SKM-1 (cell line): ENCODE measurements at regions not wholly inside any gene's neighbourhood (a gene's known extent, or its start where the extent isn't known, plus 50 kb on each side); places are given as distances from the start of the nearest gene placed in this dataset.

Experiments used
- DNase-seq: peaks from one replicate; lab custom pipeline; 2025; ENCODE audit not compliant: unreplicated experiment; lab: John Stamatoyannopoulos, UW

DNA sequence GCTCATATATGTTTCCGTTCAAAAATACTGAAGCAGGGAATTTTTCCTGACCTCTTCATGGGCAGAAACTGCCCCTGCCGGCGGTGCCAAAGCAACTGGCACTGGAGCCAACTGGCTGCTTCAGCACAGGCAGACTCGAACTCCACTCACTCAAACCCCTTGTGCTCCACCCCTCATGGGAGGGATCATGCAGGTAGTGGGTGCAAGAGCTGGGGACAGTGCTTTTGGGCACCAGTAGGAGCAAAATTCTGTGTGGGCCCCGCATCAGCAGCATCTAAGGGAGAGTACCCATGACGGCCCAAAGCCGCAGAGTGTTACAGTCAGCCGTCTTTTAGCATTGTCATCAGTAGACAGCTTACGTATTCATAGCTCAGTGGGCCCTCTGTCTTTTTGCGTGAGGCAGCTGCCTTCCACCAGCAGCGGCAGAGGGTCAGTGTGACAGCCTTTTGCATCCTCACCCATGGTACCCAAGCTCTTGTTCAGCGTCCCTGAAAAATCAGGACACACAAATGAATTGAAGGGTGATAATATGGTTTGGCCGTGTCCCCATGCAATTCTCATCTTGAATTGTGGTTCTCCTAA, 393.8 kb downstream of the SLITRK6 start:
- DNase-seq = no peak

DNA sequence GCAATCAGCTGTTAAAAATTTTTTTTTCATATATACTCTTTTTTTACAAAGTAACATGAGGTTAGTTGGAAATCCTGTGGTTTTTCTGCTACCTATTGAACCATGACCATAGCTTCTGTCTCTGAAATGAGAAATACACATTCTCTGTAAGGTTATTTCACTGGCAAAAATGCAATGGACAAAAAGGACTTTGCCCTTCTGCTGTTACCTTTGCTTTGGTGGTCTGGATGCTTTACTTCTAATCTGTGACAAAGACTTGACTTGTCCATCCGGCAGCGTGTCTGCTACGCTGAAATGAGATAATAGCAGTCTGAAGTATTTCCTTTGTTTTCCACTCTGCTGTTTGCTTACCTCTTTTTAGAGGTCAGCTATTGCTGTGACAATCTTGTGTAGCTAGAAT, 412.8 kb downstream of the SLITRK6 start:
- no peak for DNase-seq

DNA sequence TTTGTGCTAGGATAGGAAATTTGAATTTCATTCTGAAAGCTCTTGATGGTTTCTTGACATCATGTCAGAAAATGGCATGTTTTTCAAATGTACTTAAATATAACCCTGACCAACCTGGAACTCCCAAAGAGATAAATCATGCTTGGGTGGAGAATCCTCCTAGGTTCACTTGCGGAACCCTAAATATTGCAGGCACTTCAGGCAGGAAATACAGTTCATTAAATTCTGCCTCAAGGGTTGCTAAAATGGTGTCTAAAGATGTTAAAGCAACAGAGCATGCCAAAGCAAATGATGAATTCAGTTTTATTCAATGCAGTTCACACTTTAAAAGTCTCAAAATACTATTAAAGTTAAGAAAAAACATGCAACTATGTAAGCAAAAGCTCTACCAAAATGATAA, 415.9 kb downstream of the SLITRK6 start:
- no peak for DNase-seq

DNA sequence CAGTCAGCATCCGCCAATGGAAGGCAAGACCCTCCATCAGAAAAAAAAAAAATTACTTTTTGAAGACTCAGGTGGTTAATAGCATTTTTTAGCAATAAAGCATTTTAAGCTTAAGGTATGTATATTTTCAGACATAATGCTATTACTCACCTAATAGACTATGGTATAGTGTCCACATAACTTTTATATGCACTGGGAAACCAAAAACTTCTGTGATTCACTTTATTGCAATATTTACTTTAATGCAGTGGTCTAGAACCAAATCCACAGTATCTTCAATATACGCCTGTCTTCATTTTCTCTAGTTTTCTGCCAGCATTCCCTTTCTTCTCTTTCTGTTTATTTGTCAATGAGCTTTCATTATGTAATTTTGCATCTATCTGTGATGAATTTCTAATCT, 418.1 kb downstream of the SLITRK6 start:
- DNase-seq = no peak

- no peak for DNase-seq
These were observed 419.2 kb downstream of the SLITRK6 start for GRCh38 chr13:85379991-85380390.

DNA sequence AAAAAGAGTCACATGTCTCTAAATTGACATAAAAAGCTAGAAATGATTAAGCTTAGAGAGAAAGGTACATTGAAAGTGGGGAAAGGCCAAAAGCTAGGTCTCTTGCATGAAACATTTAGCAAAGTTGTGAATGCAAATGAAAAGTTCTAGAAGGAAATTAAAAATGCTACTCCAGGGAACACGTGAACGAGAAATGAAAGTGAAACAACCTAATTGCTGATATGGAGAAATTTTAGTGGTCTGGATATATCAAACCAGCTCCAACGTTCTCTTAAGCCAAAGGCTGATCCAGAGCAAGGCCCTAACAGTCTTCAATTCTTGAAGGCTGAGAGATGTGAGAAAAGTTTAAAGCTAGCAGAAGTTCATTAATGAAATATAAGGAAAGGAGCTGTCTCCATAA, 419.8 kb downstream of the SLITRK6 start:
- DNase-seq = no peak

DNA sequence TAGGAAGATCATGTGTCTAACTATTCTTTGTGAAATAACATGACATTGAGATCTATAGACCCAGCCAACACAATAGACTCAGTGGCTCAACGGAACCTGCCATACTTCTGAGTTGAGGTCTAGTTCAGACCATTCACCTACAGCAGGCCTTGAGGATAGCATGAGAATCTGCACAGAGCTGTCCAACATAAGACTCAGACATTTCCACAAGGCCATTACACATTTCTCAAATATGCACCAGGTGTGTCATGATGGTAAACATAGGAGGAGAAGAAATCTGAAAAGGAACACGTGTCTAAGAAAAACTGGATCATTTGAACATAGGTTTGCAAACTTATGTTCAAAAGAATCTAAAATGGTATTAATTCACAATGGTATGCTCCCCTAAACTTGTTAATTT, 421.4 kb downstream of the SLITRK6 start:
- no peak for DNase-seq

GRCh38 chr13:85373322-85373721, 425.9 kb downstream of the SLITRK6 start:
- no peak for DNase-seq

- DNase-seq = no peak
These were observed 428.0 kb downstream of the SLITRK6 start for GRCh38 chr13:85371254-85371653.

- DNase-seq = no peak
These were observed 430.5 kb downstream of the SLITRK6 start for GRCh38 chr13:85368686-85369085.

DNA sequence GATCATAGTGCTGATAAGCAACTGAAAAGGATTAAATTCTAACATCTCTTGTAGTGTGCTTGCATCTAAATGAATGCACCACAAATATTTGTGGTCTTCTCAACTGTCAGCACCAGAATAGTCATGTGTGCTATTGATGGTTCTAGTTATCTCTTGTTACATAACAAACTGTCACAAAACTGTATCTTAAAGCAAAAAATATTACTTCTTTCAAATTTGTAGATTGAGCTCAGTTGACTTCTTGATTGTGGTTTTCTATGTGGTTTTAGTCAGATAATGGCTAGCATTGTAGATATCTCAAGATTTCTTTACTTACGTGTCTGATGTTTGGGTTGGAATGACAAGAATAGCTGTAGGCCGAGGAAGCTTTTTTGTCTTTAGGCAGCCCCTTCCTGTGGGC, 431.3 kb downstream of the SLITRK6 start:
- no peak for DNase-seq

DNA sequence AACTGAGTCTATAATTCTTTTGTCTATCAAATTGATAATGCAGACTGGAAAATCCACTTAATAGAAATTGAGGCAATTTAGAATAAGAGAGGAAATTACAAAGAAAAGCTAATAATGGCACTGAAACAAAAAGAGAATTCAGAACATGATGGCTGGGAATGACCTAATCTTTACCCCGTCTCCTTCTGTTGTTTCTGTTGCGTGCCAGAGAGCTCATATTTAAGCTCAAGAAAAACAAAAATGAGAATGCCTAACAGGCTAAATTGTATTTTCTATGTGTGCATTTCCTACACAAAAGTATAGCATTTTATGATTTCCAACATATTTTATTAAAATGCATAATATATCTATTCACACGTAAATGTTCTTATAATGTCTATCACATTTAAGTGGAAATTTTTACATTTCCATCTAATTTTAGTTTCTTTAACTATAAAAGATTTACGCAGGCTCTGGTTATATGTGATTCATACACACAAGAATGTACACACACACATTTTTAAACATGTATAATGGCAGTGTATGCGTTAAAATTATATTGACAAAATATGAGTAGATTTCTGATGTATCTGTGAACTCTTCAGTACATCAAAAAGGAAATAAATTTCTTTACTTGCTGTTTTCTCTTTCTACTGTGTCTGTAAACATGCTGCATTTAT, 432.3 kb downstream of the SLITRK6 start:
- no peak for DNase-seq

GRCh38 chr13:85363504-85363903, 435.7 kb downstream of the SLITRK6 start:
- DNase-seq = no peak

DNA sequence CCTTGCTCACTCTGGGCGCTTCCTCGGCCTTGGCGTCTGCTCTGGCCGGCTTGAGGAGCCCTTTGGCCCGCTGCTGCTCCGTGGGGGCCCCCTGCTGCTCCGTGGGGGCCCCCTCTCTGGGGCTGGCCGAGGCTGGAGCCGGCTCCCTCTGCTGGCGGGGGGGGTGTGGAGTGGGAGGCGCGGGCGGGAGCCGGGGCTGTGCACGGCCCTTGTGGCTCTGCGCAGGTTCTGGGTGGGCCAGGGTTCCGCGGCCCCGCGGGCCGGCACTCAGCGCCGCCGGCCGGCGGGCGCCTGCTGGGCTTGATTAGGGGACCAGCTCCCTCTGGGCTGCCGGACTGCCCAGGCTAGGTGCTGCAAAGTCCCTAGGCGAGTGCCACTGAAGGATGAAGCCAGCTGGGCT, 436.2 kb downstream of the SLITRK6 start:
- DNase-seq = no peak

- no peak for DNase-seq
These were observed 452.0 kb downstream of the SLITRK6 start for GRCh38 chr13:85347251-85347650.

GRCh38 chr13:85334187-85334586, 465.0 kb downstream of the SLITRK6 start:
- DNase-seq = no peak

DNA sequence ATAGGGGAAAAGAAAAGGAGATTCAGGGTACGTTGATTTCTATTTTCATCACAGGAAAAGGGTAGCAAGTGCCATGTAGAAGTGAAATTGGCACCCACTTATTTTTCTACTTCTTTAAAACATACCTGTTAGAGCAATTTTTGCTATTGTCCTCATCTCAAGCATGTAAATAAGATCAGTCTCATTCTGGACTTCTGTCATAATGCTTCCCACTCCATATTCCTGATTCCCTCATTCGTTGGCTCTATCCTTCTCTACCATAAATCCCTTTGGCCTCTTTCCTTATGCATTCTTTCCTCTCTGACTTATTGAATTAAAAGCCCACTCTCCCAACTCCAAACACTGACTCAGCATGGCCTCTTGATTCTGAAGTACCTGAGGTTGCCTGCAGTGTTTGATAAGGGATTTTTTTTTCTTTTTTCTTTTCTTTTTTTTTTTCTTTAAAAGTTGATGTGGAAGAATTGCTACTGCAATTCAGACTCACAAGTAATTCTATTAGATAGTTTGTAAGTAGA, 465.7 kb downstream of the SLITRK6 start:
- DNase-seq = no peak

GRCh38 chr13:85332615-85333014, 466.6 kb downstream of the SLITRK6 start:
- DNase-seq = no peak

GRCh38 chr13:85321734-85322133, 477.5 kb downstream of the SLITRK6 start:
- DNase-seq = no peak

DNA sequence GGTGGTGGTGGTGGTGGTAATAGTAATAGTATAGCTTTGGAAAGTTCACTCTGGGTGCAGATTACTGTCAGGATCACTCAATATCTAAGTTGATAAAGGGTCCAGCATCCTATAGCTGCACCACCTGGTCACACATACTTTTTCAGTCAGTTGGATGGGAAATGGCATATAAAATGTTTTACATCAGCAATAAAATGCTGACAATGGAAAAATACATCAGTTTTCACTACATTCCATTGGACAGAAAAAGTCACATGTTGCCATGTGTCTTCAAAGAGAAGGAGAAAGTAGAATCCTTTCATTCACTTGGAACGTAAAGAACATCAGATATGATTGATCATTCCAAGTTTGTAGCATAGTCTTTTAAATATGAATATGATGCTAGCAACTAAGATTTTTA, 481.4 kb downstream of the SLITRK6 start:
- DNase-seq = no peak

DNA sequence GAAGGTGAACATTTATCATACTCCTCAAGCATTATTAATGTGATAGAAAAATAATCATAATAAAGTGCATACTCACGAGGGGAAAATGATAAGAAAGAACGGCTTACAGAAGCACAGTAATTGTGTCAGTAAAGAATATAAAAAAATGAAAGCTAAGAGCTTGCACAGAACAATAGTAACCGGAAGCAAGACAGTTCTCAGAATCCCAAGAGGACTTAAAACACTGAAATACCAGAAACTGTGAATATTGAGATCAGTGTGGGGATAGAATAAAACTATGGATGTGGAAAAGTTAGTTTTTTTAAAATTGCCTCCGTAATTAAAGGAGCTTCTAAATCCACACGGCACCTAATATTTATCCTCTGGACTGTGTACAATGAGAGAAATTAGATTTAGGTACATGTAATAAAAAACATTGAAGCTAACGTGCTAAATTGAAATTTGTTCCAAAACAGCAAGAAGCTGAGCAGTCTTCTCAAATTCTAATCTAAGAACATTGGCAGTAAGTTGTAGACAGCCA, 482.7 kb downstream of the SLITRK6 start:
- no peak for DNase-seq

GRCh38 chr13:85314686-85315085, 484.5 kb downstream of the SLITRK6 start:
- DNase-seq = no peak
